ENCODE measurements at regions not wholly inside any gene's neighbourhood (a gene's known extent, or its start where the extent isn't known, plus 50 kb on each side); places are given as distances from the start of the nearest gene placed in this dataset.

GRCh38 chr15:31498329-31498728 is 171.7 kb downstream of the KLF13 start:
- ATAC-seq, result no peak
- ChIA-PET CTCF (no interaction called here), POLR2A (ENCODE audit: unreplicated experiment) (no interaction called here)
- Histone ChIP-seq H3K4me1 (ENCODE audit: insufficient read depth, low read length) (no peaks in the 10 kb centered on the region), H3K9me2 (replicated peaks; ENCODE audit: low read length) (no peaks in the 10 kb centered on the region), H3K9ac (ENCODE audit: low read length) (no peak overlapping the region), H3K27ac (ENCODE audit: low read length) (no peak overlapping the region), H3K4me2 (ENCODE audit: low read length) (no peak overlapping the region), H3K27me3 (ENCODE audit: low read length) (peaks cover 10% of the 10 kb centered on the region; the same call in 1 of the 2 replicates), H3K36me3 (ENCODE audit: low read depth, low read length) (no peaks in the 10 kb centered on the region), H2AFZ (ENCODE audit: low read length) (no peak overlapping the region), H3K4me3 (ENCODE audit: low read length) (no peak overlapping the region), H4K20me1 (ENCODE audit: low read length) (no peaks in the 10 kb centered on the region), H3K79me2 (ENCODE audit: low read length) (no peaks in the 10 kb centered on the region), H3F3A (ENCODE audit: low read length, unreplicated experiment) (no peaks in the 10 kb centered on the region), H3K9me3 (ENCODE audit: low read length) (no peaks in the 10 kb centered on the region)
- no peak for DNase-seq
- intact Hi-C loops (cut with micrococcal nuclease), result no loop called here
- no TSS peak for BruUV-seq (replicated peaks)
- TF ChIP-seq EZH2phosphoT487 (IDR thresholded peaks at IDR 0.05; ENCODE audit: borderline replicate concordance, low read length), result no peak
- TF ChIP-seq EZH2 (IDR thresholded peaks at IDR 0.05; ENCODE audit: low read length, unreplicated experiment), result no peak
- no peak for TF ChIP-seq CTCF (conservative IDR thresholded peaks at IDR 0.05; ENCODE audit: low read depth, low read length)

GRCh38 chr15:31498756-31499155 is 172.1 kb downstream of the KLF13 start:
- Histone ChIP-seq H3K36me3 (ENCODE audit: low read depth, low read length) (no peaks in the 10 kb centered on the region), H3K4me1 (ENCODE audit: insufficient read depth, low read length) (no peaks in the 10 kb centered on the region), H3K9me2 (replicated peaks; ENCODE audit: low read length) (no peaks in the 10 kb centered on the region), H3F3A (ENCODE audit: low read length, unreplicated experiment) (no peaks in the 10 kb centered on the region), H3K9ac (ENCODE audit: low read length) (no peak overlapping the region), H3K4me2 (ENCODE audit: low read length) (no peak overlapping the region), H4K20me1 (ENCODE audit: low read length) (no peaks in the 10 kb centered on the region), H3K27me3 (ENCODE audit: low read length) (peaks cover 10% of the 10 kb centered on the region; the same call in 1 of the 2 replicates), H3K79me2 (ENCODE audit: low read length) (no peaks in the 10 kb centered on the region), H3K4me3 (ENCODE audit: low read length) (no peak overlapping the region), H2AFZ (ENCODE audit: low read length) (no peak overlapping the region), H3K27ac (ENCODE audit: low read length) (no peak overlapping the region), H3K9me3 (ENCODE audit: low read length) (no peaks in the 10 kb centered on the region)
- no TSS peak for BruUV-seq (replicated peaks)
- no peak for TF ChIP-seq CTCF (conservative IDR thresholded peaks at IDR 0.05; ENCODE audit: low read depth, low read length)
- TF ChIP-seq EZH2 (IDR thresholded peaks at IDR 0.05; ENCODE audit: low read length, unreplicated experiment), result no peak
- no peak for TF ChIP-seq EZH2phosphoT487 (IDR thresholded peaks at IDR 0.05; ENCODE audit: borderline replicate concordance, low read length)
- POLR2A ChIA-PET (ENCODE audit: unreplicated experiment), result no interaction called here
- DNase-seq (no peak), ATAC-seq (no peak)
- CTCF ChIA-PET, result no interaction called here
- intact Hi-C loops (cut with micrococcal nuclease), result no loop called here

GRCh38 chr15:31499236-31499952 is 172.8 kb downstream of the KLF13 start:
- no peaks in the 10 kb centered on the region for H3K79me2 ChIP-seq (ENCODE audit: low read length)
- CTCF ChIA-PET, result no interaction called here
- H3K27me3 ChIP-seq (ENCODE audit: low read length), result peaks cover 10% of the 10 kb centered on the region; the same call in 1 of the 2 replicates

More at GRCh38 chr15:31499236-31499952, 172.8 kb downstream of the KLF13 start:
- Histone ChIP-seq H3K4me1 (ENCODE audit: insufficient read depth, low read length) (no peaks in the 10 kb centered on the region), H3K9me3 (ENCODE audit: low read length) (no peaks in the 10 kb centered on the region), H4K20me1 (ENCODE audit: low read length) (no peaks in the 10 kb centered on the region), H3K36me3 (ENCODE audit: low read depth, low read length) (no peaks in the 10 kb centered on the region), H3K4me2 (ENCODE audit: low read length) (no peak overlapping the region), H3K9me2 (replicated peaks; ENCODE audit: low read length) (no peaks in the 10 kb centered on the region), H3F3A (ENCODE audit: low read length, unreplicated experiment) (no peaks in the 10 kb centered on the region), H3K4me3 (ENCODE audit: low read length) (no peak overlapping the region), H2AFZ (ENCODE audit: low read length) (no peak overlapping the region), H3K9ac (ENCODE audit: low read length) (no peak overlapping the region), H3K27ac (ENCODE audit: low read length) (no peak overlapping the region)
- TF ChIP-seq EZH2phosphoT487 (IDR thresholded peaks at IDR 0.05; ENCODE audit: borderline replicate concordance, low read length) (no peak), EZH2 (IDR thresholded peaks at IDR 0.05; ENCODE audit: low read length, unreplicated experiment) (no peak), CTCF (conservative IDR thresholded peaks at IDR 0.05; ENCODE audit: low read depth, low read length) (no peak)
- ATAC-seq, result no peak
- POLR2A ChIA-PET (ENCODE audit: unreplicated experiment), result no interaction called here
- DNase-seq, result no peak
- intact Hi-C loops (cut with micrococcal nuclease), result no loop called here
- no TSS peak for BruUV-seq (replicated peaks)

All from PC-3 (cell line).